Epithelial cell of proximal tubule (primary cell): ENCODE measurements at regions not wholly inside any gene's neighbourhood (a gene's known extent, or its start where the extent isn't known, plus 50 kb on each side); places are given as distances from the start of the nearest gene placed in this dataset.

Experiments used
- DNase-seq: peaks from one replicate; pipeline ENCODE4 v3.0.0-alpha.2; 2011; ENCODE audit warnings: low read depth
- H3K4me3 ChIP-seq: 2 replicates; pipeline ENCODE4 v1.5.1; 2011; ENCODE audit warnings: low read depth, mild to moderate bottlenecking, low read length
- TF ChIP-seq, protein P1 (sequence below): conservative IDR thresholded peaks from 2 replicates; pipeline ENCODE4 v1.5.1; 2012; ENCODE audit warnings: low read depth, mild to moderate bottlenecking, low read length

DNA sequence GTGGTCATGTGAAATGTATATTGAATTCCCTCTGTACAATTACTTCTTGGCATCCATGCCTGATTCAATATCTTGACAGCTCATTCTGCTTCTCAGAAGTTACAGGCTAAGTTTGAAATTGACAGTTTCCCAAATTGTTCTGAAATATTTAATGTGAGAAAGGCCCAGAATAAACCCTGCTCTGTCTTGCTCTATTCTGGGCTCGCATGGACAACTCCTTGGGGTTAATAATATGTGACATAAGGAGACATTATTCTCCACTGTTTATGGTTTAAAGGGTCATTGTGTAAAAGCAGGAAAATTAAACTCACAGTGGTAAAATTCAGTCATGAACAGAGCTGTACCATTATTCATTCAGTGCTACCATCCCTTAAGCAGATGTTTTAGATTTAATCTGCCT, 160.7 kb upstream of the CNTNAP5 start:
- DNase-seq = no peak
- TF ChIP-seq, protein P1, sequence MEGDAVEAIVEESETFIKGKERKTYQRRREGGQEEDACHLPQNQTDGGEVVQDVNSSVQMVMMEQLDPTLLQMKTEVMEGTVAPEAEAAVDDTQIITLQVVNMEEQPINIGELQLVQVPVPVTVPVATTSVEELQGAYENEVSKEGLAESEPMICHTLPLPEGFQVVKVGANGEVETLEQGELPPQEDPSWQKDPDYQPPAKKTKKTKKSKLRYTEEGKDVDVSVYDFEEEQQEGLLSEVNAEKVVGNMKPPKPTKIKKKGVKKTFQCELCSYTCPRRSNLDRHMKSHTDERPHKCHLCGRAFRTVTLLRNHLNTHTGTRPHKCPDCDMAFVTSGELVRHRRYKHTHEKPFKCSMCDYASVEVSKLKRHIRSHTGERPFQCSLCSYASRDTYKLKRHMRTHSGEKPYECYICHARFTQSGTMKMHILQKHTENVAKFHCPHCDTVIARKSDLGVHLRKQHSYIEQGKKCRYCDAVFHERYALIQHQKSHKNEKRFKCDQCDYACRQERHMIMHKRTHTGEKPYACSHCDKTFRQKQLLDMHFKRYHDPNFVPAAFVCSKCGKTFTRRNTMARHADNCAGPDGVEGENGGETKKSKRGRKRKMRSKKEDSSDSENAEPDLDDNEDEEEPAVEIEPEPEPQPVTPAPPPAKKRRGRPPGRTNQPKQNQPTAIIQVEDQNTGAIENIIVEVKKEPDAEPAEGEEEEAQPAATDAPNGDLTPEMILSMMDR = no peak

DNA sequence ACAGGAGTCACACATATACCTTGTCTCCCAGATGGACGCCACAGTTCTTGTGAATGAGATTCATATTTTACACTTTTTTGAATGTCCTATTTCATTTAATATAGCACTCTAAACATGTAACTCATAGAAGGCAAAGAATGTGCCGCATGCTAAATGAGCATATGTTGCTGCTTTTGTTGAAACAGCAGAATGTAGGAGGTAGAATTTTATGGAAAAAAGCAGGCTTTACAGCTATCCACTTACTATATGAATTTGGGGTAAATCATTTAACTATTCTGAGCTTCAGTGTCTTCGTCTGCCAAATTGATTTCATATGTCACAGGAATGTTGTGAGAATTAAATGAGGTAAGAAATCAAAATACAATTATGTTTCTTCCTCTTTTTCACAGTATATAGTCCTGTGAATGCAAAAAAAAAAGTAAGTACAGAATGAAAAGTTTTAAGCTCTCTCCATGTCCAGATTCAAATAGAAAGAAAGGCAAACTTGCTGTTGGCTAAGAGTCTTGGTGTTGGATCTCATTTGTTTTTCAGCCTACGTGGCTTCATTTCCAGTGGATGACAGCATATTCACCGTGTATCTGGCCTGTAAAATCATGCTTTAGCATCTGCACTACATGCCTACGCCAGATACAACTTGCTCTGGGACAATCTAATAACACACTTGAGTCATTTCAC, 154.7 kb upstream of the CNTNAP5 start:
- DNase-seq = no peak
- H3K4me3 ChIP-seq = no peak overlapping the region
- TF ChIP-seq, protein P1 = no peak

More for the DNA sequence above, 160.7 kb upstream of the CNTNAP5 start:
- H3K4me3 ChIP-seq = no peak overlapping the region

GRCh38 chr2:123870881-123871276, 154.2 kb upstream of the CNTNAP5 start:
- TF ChIP-seq, protein P1 = no peak
- H3K4me3 ChIP-seq = no peak overlapping the region
- DNase-seq = no peak

DNA sequence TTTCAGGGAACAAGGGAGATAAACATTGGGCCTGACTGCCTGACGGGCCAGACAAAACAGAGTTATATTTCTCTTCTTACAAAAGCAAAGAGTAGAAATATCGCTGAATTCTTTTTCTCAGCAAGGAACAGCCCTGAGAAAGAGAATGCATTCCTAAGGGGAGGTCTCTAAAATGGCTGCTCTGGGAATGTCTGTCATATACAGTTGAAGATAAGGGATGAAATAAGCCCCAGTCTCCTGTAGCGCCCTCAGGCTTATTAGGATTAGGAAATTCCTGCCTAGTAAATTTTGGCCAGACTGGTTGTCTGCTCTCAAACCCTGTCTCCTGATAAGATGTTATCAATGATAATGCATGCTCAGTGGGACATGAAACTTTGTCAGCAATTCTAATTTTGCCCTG, 134.9 kb upstream of the CNTNAP5 start:
- no peak overlapping the region for H3K4me3 ChIP-seq
- no peak for DNase-seq

DNA sequence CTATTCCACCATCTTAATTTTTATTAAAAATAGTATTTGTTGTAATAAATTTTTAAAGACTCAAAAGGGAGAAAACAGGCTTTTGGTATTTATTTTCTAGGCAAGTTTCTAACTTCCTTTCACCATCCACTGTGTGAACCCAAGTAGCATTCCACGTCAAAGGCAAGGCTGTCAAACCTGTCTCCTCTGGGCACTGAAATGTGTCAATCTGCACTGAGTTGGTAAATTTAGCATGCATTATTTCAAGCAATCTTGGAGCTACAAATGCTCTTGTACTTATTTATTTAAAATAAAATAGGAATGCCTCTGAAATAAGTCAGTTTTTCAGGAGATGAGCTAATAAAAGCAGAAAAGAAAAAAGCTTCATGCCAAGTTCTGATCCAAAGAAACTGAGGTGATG, 130.9 kb upstream of the CNTNAP5 start:
- TF ChIP-seq, protein P1 = no peak
- DNase-seq = no peak
- no peak overlapping the region for H3K4me3 ChIP-seq

More for the DNA sequence above, 134.9 kb upstream of the CNTNAP5 start:
- TF ChIP-seq, protein P1 = no peak

DNA sequence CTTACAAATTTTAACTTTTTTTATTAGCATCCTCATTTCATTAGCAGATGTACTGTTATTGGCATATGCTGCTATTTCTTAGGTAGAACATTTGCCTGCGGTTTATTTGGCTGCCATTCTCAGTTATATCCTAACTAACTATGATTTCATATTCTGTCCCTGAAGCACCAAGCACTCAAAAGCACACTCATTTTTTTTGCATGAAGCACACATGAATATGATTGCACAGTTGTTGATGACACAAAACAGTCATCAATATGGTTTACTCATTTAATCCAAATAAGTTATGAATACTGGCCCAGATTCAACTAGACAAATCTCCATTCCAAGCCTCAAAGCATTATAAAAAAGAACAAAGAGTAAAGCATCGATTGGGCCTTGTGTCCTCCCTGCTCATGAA, 129.4 kb upstream of the CNTNAP5 start:
- TF ChIP-seq, protein P1 = no peak
- DNase-seq = no peak
- H3K4me3 ChIP-seq = no peak overlapping the region

DNA sequence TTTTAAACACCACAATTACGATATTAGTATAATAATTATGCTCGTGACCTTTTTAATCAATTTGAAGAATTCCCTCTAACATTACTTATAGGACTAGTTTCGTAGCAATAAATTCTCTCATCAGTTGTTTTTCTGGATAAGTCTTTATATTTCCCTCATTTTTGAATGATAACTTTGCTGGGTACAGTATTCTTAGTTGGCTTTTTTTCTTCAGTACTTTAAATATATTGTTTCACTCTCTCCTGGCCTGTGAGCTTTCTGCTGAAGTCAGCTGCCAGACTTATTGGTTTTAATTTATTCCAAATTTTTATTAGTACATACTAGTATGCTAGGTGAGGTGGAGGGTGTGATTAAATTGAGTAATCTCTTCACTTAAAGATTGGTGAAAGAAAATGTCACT, 123.8 kb upstream of the CNTNAP5 start:
- TF ChIP-seq, protein P1 = no peak
- H3K4me3 ChIP-seq = no peak overlapping the region
- DNase-seq = no peak
